Thoracic aorta (tissue), 2 donors: ENCODE measurements at regions not wholly inside any gene's neighbourhood (a gene's known extent, or its start where the extent isn't known, plus 50 kb on each side); places are given as distances from the start of the nearest gene placed in this dataset.

Source experiments
- ATAC-seq: fragments of 150-250 bp; one replicate; pipeline ENCODE4 v1.8.0; 2017; ENCODE audit warnings: low read depth; ENCODE audit not compliant: insufficient number of reproducible peaks, low FRiP score
- DNase-seq: peaks from one replicate; pipeline ENCODE4 v3.0.0-alpha.2; 2020; ENCODE audit warnings: low spot score
- H3K27ac ChIP-seq, 2 donors: fragments of 200-600 bp; sonication (generic); 1 replicate in 1 of 2; 2 replicates in 1 of 2; pipeline ENCODE4 v1.5.1; 2016; ENCODE audit warnings: mild to moderate bottlenecking in 2 of 2, moderate library complexity in 2 of 2
- H3K27me3 ChIP-seq: fragments of 200-600 bp; sonication (generic); replicated peaks from 2 replicates; pipeline ENCODE4 v1.6.0; 2016; ENCODE audit warnings: mild to moderate bottlenecking; ENCODE audit not compliant: insufficient read depth
- H3K36me3 ChIP-seq: fragments of 200-600 bp; sonication (generic); one replicate; pipeline ENCODE4 v1.5.1; 2016
- H3K4me1 ChIP-seq, 2 donors: fragments of 200-600 bp; sonication (generic); 1 replicate in 1 of 2; 2 replicates in 1 of 2; pipeline versions ENCODE4 v1.5.1 to v1.6.0; 2016; ENCODE audit warnings: low read depth in 2 of 2, mild to moderate bottlenecking in 1 of 2; ENCODE audit not compliant: control insufficient read depth in 1 of 2
- H3K4me3 ChIP-seq: fragments of 200-600 bp; sonication (generic); 2 replicates; pipeline ENCODE4 v1.5.1; 2016; ENCODE audit warnings: mild to moderate bottlenecking
- H3K9me3 ChIP-seq: fragments of 200-600 bp; sonication (generic); 2 replicates; pipeline ENCODE4 v1.5.1; 2016
- CTCF ChIP-seq: fragments of 200-600 bp; sonication (generic); IDR thresholded peaks from one replicate; pipeline ENCODE4 v1.5.1; 2019; ENCODE audit warnings: antibody characterized with exemption

GRCh38 chr5:167309941-167310517, 981.4 kb upstream of the WWC1 start:
- no peaks in the 10 kb centered on the region for H3K27me3 ChIP-seq
- H3K4me1 ChIP-seq, result no peaks in the 10 kb centered on the region
- DNase-seq (no peak), ATAC-seq (no peak)
- no peaks in the 10 kb centered on the region for H3K36me3 ChIP-seq
- no peak for TF ChIP-seq CTCF
- H3K4me3 ChIP-seq, result no peak overlapping the region
- no peak overlapping the region for H3K27ac ChIP-seq
- no peaks in the 10 kb centered on the region for H3K9me3 ChIP-seq

- Histone ChIP-seq H3K4me3 (no peak overlapping the region), H3K4me1 (no peaks in the 10 kb centered on the region), H3K27ac (no peak overlapping the region), H3K9me3 (no peaks in the 10 kb centered on the region), H3K36me3 (no peaks in the 10 kb centered on the region), H3K27me3 (no peaks in the 10 kb centered on the region)
- DNase-seq, result no peak
- ATAC-seq, result no peak
- TF ChIP-seq CTCF, result no peak
Observed at GRCh38 chr5:167311340-167311739, 980.1 kb upstream of the WWC1 start.

GRCh38 chr5:167312225-167312624, 979.2 kb upstream of the WWC1 start:
- Histone ChIP-seq H3K36me3 (no peaks in the 10 kb centered on the region), H3K9me3 (no peaks in the 10 kb centered on the region), H3K4me1 (no peaks in the 10 kb centered on the region), H3K27me3 (no peaks in the 10 kb centered on the region), H3K27ac (no peak overlapping the region), H3K4me3 (no peak overlapping the region)
- DNase-seq, result no peak
- TF ChIP-seq CTCF, result no peak
- no peak for ATAC-seq

- H3K4me1 ChIP-seq, result no peaks in the 10 kb centered on the region
- no peak for ATAC-seq
- no peaks in the 10 kb centered on the region for H3K9me3 ChIP-seq
- no peak for DNase-seq
- no peak overlapping the region for H3K4me3 ChIP-seq
- H3K36me3 ChIP-seq, result no peaks in the 10 kb centered on the region
- TF ChIP-seq CTCF, result no peak
- H3K27ac ChIP-seq, result no peak overlapping the region
- H3K27me3 ChIP-seq, result no peaks in the 10 kb centered on the region
Observed at GRCh38 chr5:167315762-167316161, 975.7 kb upstream of the WWC1 start.

- Histone ChIP-seq H3K9me3 (no peaks in the 10 kb centered on the region), H3K27ac (no peak overlapping the region), H3K27me3 (no peaks in the 10 kb centered on the region), H3K4me1 (no peaks in the 10 kb centered on the region), H3K4me3 (no peak overlapping the region), H3K36me3 (no peaks in the 10 kb centered on the region)
- ATAC-seq, result no peak
- DNase-seq, result no peak
- no peak for TF ChIP-seq CTCF
Observed at GRCh38 chr5:167317884-167318283, 973.6 kb upstream of the WWC1 start.
